ENCODE measurements at regions not wholly inside any gene's neighbourhood (a gene's known extent, or its start where the extent isn't known, plus 50 kb on each side); places are given as distances from the start of the nearest gene placed in this dataset.

DNA sequence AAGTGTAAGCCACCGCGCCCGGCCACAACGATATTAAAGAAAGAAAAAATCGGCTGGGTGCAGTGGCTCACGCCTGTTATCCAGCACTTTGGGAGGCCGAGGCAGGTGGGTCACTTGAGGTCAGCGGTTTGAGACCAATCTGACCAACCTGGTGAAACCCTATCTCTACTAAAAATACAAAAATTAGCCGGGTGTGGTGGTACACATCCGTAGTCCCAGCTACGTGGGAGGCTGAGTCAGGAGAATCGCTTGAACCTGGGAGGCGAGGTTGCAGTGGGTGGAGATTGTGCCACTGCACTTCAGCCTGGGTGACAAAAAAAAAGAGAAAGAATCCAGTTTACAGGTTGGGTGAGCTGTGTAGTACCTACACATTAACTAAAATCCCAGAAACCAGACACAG is 99.9 kb upstream of the CACNA1A start:
- no TSS peak for BruUV-seq (replicated peaks)
- Histone ChIP-seq H3K4me1 (ENCODE audit: insufficient read depth, low read length, poor library complexity, severe bottlenecking) (peaks cover 8% of the 10 kb centered on the region), H3K27ac (ENCODE audit: low read depth, low read length, poor library complexity, severe bottlenecking) (no peak overlapping the region), H3K4me3 (ENCODE audit: low read depth, low read length, poor library complexity, severe bottlenecking) (no peak overlapping the region), H3K36me3 (ENCODE audit: insufficient read depth, low read length, poor library complexity, severe bottlenecking) (no peaks in the 10 kb centered on the region), H3K9me3 (ENCODE audit: low read depth, low read length, poor library complexity, severe bottlenecking) (no peaks in the 10 kb centered on the region), H3K27me3 (replicated peaks; ENCODE audit: insufficient read depth, low read depth, low read length, poor library complexity) (no peaks in the 10 kb centered on the region)
- intact Hi-C loops (cut with micrococcal nuclease; ENCODE audit: unreplicated experiment) = no loop called here
- ChIA-PET POLR2A (ENCODE audit: low non-redundant PET) (no interaction called here), CTCF (interaction anchor here (0.9 kb wide), 1 partner anchor 115 kb away, joined by 3 read pairs; no protein-coding TSS in a partner anchor)
- TF ChIP-seq EZH2 (IDR thresholded peaks at IDR 0.05; ENCODE audit: borderline replicate concordance, low read depth, low read length, poor library complexity, severe bottlenecking) (no peak), CTCF (conservative IDR thresholded peaks at IDR 0.05; ENCODE audit: low read depth, low read length) (no peak)
- no peak for DNase-seq (ENCODE audit: low spot score)

- no peaks in the 10 kb centered on the region for H3K36me3 ChIP-seq (ENCODE audit: insufficient read depth, low read length, poor library complexity, severe bottlenecking)
- POLR2A ChIA-PET (ENCODE audit: low non-redundant PET) = no interaction called here
- no peaks in the 10 kb centered on the region for H3K9me3 ChIP-seq (ENCODE audit: low read depth, low read length, poor library complexity, severe bottlenecking)
- H3K4me1 ChIP-seq (ENCODE audit: insufficient read depth, low read length, poor library complexity, severe bottlenecking) = peaks cover 8% of the 10 kb centered on the region
- DNase-seq (ENCODE audit: low spot score) = peak; percentile 76
- BruUV-seq (replicated peaks) = no TSS peak
- intact Hi-C loops (cut with micrococcal nuclease; ENCODE audit: unreplicated experiment) = no loop called here
- peak overlapping the region; percentile 39 for H3K27ac ChIP-seq (ENCODE audit: low read depth, low read length, poor library complexity, severe bottlenecking)
- no peak overlapping the region for H3K4me3 ChIP-seq (ENCODE audit: low read depth, low read length, poor library complexity, severe bottlenecking)
- CTCF ChIA-PET = interaction anchor here (0.8 kb wide), 1 partner anchor 257 kb away, joined by 3 read pairs; no protein-coding TSS in a partner anchor
- no peak for TF ChIP-seq CTCF (conservative IDR thresholded peaks at IDR 0.05; ENCODE audit: low read depth, low read length)
- TF ChIP-seq EZH2 (IDR thresholded peaks at IDR 0.05; ENCODE audit: borderline replicate concordance, low read depth, low read length, poor library complexity, severe bottlenecking) = no peak
- H3K27me3 ChIP-seq (replicated peaks; ENCODE audit: insufficient read depth, low read depth, low read length, poor library complexity) = no peaks in the 10 kb centered on the region
Measured at GRCh38 chr19:13604902-13605586, 98.8 kb upstream of the CACNA1A start.

GRCh38 chr19:13600802-13601201 is 94.5 kb upstream of the CACNA1A start:
- Histone ChIP-seq H3K27ac (ENCODE audit: low read depth, low read length, poor library complexity, severe bottlenecking) (no peak overlapping the region), H3K36me3 (ENCODE audit: insufficient read depth, low read length, poor library complexity, severe bottlenecking) (no peaks in the 10 kb centered on the region), H3K4me1 (ENCODE audit: insufficient read depth, low read length, poor library complexity, severe bottlenecking) (peaks cover 13% of the 10 kb centered on the region), H3K4me3 (ENCODE audit: low read depth, low read length, poor library complexity, severe bottlenecking) (no peak overlapping the region), H3K9me3 (ENCODE audit: low read depth, low read length, poor library complexity, severe bottlenecking) (no peaks in the 10 kb centered on the region), H3K27me3 (replicated peaks; ENCODE audit: insufficient read depth, low read depth, low read length, poor library complexity) (no peaks in the 10 kb centered on the region)
- TF ChIP-seq CTCF (conservative IDR thresholded peaks at IDR 0.05; ENCODE audit: low read depth, low read length) = no peak
- no peak for TF ChIP-seq EZH2 (IDR thresholded peaks at IDR 0.05; ENCODE audit: borderline replicate concordance, low read depth, low read length, poor library complexity, severe bottlenecking)
- POLR2A ChIA-PET (ENCODE audit: low non-redundant PET) = no interaction called here
- no TSS peak for BruUV-seq (replicated peaks)
- CTCF ChIA-PET = no interaction called here
- DNase-seq (ENCODE audit: low spot score) = no peak
- intact Hi-C loops (cut with micrococcal nuclease; ENCODE audit: unreplicated experiment) = no loop called here
